HEK293T (cell line): ENCODE measurements at regions not wholly inside any gene's neighbourhood (a gene's known extent, or its start where the extent isn't known, plus 50 kb on each side); places are given as distances from the start of the nearest gene placed in this dataset.

Experiments used
- FOXK2 ChIP-seq: fragments of 450-650 bp; IDR thresholded peaks from 2 replicates; pipeline ENCODE4 v1.6.1; 2016; ENCODE audit warnings: mild to moderate bottlenecking
- FOXM1 ChIP-seq: fragments of 450-650 bp; IDR thresholded peaks from 2 replicates; pipeline ENCODE4 v1.6.1; 2017; ENCODE audit warnings: mild to moderate bottlenecking, borderline replicate concordance
- L3MBTL2 ChIP-seq: fragments of 450-650 bp; conservative IDR thresholded peaks from 2 replicates; pipeline ENCODE4 v1.6.1; 2016; ENCODE audit warnings: mild to moderate bottlenecking
- LEF1 ChIP-seq: fragments of 450-650 bp; IDR thresholded peaks from 2 replicates; pipeline ENCODE4 v1.6.1; 2017; ENCODE audit warnings: mild to moderate bottlenecking, borderline replicate concordance
- SP1 ChIP-seq: fragments of 450-650 bp; IDR thresholded peaks from 2 replicates; pipeline ENCODE4 v1.6.1; 2017
- SUZ12 ChIP-seq: fragments of 450-650 bp; IDR thresholded peaks from 2 replicates; pipeline ENCODE4 v1.6.1; 2016; ENCODE audit warnings: mild to moderate bottlenecking
- TARDBP ChIP-seq: fragments of 450-650 bp; IDR thresholded peaks from 2 replicates; pipeline ENCODE4 v1.6.1; 2016
- ZNF384 ChIP-seq: fragments of 450-650 bp; IDR thresholded peaks from 2 replicates; pipeline ENCODE4 v1.6.1; 2016

- no peak for TF ChIP-seq SP1
- no peak for TF ChIP-seq ZNF384
- TF ChIP-seq FOXM1: no peak
- TF ChIP-seq TARDBP: no peak
- TF ChIP-seq SUZ12: no peak
- no peak for TF ChIP-seq FOXK2
- TF ChIP-seq LEF1: no peak
- TF ChIP-seq L3MBTL2: no peak
Observed at GRCh38 chr1:104136621-104137020, 386.9 kb downstream of the AMY1C start.
